ENCODE measurements at regions not wholly inside any gene's neighbourhood (a gene's known extent, or its start where the extent isn't known, plus 50 kb on each side); places are given as distances from the start of the nearest gene placed in this dataset.

DNA sequence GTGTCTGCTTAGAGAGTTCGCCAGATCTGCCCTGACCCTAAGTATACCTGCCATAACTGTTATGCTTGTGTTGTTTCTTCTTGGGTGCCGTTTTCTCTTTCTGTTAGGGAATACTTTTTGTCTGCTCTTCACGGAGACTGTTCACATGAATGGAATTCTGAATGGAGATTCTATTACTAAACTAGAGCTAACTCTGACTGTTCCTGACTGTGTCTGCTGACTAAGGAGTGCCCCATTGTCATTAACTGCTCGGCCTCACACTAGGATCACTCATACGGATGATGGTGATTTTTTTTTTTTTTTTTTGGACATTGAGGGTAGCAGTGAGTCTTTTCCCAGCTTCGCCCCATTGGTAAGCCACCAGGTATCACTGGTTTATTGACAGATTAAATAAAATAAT is 104.8 kb upstream of the SLC8A1 start:
- in situ Hi-C loops (cut with HindIII; ENCODE audit: low pct_unique_long_range_greater_than_20kb, low sequenced_read_pairs), result no loop called here
- DNase-seq (ENCODE audit: low read depth), result no peak

DNA sequence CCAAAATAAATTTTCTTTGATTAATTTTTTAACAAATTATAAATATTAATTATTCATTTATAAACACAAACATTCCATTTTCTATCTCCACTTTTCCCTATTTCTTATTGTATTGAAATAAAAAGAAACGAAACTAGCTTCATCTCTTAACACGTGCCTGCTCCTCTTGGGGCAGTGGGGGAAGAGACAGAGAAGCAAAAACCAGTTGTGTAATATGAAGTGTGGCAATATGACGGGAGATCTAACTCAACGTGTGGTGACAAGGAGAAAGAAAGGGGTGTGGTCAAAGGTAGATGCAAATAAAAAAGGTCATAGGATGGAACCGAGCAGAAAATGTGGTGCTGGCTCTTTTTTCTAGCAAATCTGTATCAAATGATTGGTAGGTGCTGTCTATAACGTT is 106.9 kb upstream of the SLC8A1 start:
- in situ Hi-C loops (cut with HindIII; ENCODE audit: low pct_unique_long_range_greater_than_20kb, low sequenced_read_pairs), result no loop called here
- no peak for DNase-seq (ENCODE audit: low read depth)

DNA sequence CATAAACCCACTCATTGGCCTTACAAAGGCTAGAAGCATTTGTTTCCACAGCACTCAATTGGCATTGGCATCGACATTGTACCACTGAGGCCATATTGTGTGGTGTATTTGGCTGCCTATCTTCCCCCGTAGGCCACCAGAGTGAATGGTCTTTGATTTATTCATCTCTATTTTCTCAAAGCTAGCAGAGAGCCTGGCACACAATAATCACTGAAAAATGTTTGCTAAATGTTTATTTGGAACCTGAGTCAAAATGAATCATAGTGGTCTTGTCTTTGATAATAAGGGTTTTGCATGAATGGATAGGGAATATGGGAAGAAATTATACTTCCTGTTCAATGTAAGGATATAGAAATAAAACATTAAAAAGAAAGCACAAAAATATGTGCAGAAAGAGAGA is 107.3 kb upstream of the SLC8A1 start:
- no peak for DNase-seq (ENCODE audit: low read depth)
- in situ Hi-C loops (cut with HindIII; ENCODE audit: low pct_unique_long_range_greater_than_20kb, low sequenced_read_pairs), result no loop called here

DNA sequence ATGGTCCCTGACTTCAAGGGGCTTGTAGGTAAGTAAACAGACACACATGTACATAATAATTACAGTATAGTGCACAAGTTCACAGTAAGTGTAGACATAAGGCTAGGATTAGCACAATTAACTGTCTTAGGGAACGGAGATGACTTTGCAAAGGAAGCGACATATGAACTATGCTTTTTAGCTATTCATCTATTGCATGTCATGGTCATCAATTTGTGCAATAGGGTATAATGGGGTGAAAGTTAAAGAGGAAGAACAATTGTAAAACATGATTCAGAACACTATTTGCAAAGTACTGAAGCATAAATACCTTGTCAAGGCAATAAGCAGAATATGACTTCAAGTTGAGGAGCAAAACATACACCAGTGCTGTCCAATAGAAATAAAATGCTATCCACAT is 112.3 kb upstream of the SLC8A1 start:
- DNase-seq (ENCODE audit: low read depth), result no peak
- in situ Hi-C loops (cut with HindIII; ENCODE audit: low pct_unique_long_range_greater_than_20kb, low sequenced_read_pairs), result no loop called here

DNA sequence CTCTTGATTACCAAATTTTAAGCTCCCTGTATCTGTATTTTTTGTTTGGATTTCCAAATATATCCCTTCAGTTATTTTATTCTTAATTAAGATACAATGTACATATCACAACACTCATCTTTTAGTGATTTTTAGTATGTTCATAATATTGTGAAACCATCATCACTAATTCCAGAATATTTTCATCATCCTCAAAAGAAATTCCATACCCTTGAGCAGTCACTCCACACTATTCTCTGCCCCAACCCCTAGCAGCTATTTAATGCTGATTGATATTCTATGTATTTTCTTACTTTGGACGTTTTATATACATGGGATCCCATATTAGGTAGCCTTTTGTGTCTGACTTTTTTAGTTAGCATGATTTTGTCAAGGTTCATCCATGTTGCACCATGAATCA is 127.4 kb upstream of the SLC8A1 start:
- DNase-seq (ENCODE audit: low read depth), result no peak
- in situ Hi-C loops (cut with HindIII; ENCODE audit: low pct_unique_long_range_greater_than_20kb, low sequenced_read_pairs), result no loop called here

DNA sequence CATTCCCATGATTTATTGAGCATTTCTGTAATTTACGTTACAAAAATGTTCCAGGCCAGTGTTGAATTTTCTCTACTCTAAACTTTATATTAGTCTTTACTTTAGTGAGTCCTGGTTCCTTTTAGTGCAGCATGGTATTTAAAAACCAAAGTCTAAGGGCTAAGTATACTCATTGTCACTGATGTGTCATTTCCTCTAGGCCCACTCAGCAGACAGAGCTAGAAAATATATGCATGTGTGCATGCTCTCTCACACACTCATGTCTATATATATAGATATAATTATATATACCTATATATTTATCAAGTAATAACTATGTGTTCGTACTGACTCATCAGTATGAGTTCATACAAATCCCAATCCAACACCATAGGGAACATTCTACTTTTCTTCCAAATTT is 132.5 kb upstream of the SLC8A1 start:
- no peak for DNase-seq (ENCODE audit: low read depth)
- in situ Hi-C loops (cut with HindIII; ENCODE audit: low pct_unique_long_range_greater_than_20kb, low sequenced_read_pairs), result no loop called here

DNA sequence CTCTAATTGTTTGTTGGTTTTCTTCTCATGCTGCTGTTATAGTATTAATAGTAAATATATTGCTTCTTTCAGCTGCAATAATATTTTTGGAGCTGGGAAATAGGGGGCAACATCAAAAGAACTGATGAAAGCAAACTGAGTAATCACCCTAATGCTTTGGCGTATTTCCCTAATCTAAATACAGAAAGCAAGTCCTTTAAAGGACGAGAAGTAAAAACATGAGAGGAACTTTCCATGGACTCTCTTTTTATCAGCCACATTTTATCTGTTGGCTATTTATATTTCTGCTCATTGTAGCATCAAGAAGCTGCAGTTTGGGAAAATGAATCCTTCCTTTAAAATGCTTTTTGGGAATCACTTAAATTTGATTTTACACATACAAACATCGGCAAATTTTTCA is 139.9 kb upstream of the SLC8A1 start:
- in situ Hi-C loops (cut with HindIII; ENCODE audit: low pct_unique_long_range_greater_than_20kb, low sequenced_read_pairs), result no loop called here
- no peak for DNase-seq (ENCODE audit: low read depth)

DNA sequence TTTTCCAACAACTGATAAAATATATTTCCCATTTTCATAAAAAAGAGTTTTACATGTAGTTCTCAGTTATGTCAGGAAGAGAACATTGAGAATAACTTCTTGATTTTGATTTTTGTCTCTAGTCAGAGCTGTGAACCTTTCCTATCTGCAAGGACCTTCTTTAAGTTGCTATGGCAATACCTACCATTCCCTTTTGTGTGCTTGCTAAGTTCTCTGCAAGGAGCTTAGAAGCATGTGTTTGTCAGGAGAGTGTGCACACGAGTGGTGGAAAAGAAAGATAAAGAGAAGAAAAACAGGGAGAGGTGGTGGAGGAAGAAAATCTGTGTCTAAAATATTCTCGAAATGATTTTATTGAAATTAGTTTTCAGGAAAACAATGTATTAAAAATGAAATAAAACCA is 140.3 kb upstream of the SLC8A1 start:
- in situ Hi-C loops (cut with HindIII; ENCODE audit: low pct_unique_long_range_greater_than_20kb, low sequenced_read_pairs), result no loop called here
- DNase-seq (ENCODE audit: low read depth), result no peak

DNA sequence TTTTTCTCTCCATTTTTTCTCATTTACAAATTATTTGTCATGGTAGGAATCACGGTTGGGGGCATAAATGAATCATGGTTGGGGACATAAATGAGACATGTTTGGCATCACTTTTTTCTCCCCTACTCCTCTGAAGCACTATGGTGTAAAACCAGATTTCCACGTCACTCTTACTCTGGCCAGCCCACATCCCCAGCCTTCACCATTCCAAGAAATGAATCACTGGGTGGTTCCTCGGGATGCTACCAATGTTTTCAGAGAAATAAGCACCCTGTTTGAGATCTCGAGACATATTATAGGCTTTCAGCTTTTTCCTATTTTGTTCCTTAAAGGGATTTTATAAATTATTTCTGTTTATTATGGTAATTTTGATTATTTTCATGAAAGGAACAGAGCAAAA is 155.0 kb upstream of the SLC8A1 start:
- DNase-seq (ENCODE audit: low read depth), result no peak
- in situ Hi-C loops (cut with HindIII; ENCODE audit: low pct_unique_long_range_greater_than_20kb, low sequenced_read_pairs), result no loop called here

DNA sequence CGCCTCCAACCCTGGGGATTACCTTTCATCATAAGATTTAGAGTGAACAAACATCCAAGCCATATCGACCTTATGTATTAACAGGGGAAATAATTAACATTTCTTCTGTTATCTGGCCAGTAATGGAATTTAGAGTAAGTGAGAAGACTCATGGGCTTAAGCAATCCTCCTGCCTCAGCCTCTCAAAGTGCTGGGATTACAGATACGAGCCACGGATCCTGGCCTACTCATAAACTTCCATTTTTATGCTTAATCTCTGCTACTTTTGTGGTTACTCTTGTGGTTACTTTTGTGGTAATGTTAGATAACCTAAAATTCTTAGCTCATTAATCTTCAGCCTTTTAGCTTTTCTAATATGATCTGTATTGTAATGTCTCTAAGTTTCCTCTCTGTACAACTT is 159.3 kb upstream of the SLC8A1 start:
- DNase-seq (ENCODE audit: low read depth), result no peak
- in situ Hi-C loops (cut with HindIII; ENCODE audit: low pct_unique_long_range_greater_than_20kb, low sequenced_read_pairs), result no loop called here

DNA sequence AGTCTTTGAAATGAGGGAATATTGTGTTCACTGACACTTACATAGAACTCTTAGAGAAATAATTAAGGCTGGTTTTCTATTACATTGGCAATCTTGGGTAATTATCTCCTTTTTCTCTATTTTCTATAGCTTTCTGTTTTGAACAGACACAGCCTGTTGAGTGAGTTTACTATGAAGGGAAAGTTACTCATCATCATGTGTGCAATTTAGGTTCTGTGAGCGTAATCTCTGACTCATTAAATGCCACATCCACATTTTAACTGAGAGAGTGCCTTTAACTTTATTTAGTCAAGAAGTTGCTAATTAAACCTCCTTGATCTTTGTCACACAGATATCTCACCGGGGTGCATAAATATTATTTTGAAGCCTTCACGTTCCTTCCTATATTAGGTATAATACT is 174.0 kb upstream of the SLC8A1 start:
- in situ Hi-C loops (cut with HindIII; ENCODE audit: low pct_unique_long_range_greater_than_20kb, low sequenced_read_pairs), result no loop called here
- peak; percentile 61 for DNase-seq (ENCODE audit: low read depth)

DNA sequence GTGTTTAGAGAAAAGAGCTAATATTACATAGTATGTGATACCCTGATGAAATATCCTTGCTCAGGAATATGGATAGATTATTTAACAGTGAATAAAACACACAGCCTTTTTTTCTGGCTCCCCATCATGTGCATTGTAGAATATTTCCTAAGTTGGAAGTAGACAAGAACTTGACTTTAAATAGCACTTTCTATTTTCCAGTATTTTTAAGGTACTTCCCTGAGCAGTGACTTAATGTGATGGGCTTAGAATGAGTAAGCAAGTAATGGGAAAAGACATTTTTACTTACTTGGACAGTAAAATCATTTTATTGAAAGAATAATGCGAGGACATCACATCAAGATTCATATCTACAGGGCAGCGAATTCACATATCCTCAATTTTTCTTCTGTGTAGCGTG is 176.7 kb upstream of the SLC8A1 start:
- no peak for DNase-seq (ENCODE audit: low read depth)
- in situ Hi-C loops (cut with HindIII; ENCODE audit: low pct_unique_long_range_greater_than_20kb, low sequenced_read_pairs), result no loop called here

DNA sequence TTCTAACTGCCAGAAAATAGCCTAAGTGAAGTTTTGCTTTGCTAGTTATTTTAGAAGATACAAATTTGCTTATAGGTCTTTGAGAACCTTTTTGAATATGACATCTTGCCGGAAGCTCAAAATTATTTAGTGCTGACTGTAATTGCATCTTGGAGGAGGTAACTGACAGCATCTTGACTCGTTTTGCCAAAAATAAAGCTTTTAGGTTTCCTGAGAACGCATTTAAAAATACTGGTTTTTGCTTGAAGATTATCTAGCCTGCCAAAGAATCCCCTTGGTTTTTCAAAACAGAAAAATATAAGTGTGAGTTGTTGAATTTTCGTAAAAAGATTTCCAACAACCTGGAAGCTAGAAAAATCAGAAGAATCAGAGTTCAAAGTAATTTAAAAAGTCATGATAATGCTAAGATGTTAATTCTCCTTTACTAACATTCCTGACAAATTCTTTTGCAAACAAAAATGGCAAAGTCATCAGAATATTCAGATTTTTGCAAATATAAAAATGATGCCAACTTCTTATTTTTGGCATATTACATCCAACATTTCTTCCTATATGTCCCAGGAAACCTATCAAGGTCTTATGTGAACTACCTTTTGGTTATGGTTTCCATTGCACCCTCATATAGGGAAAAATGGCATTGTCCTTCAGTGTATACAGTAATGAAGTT is 178.0 kb upstream of the SLC8A1 start:
- in situ Hi-C loops (cut with HindIII; ENCODE audit: low pct_unique_long_range_greater_than_20kb, low sequenced_read_pairs), result no loop called here
- DNase-seq (ENCODE audit: low read depth), result no peak

DNA sequence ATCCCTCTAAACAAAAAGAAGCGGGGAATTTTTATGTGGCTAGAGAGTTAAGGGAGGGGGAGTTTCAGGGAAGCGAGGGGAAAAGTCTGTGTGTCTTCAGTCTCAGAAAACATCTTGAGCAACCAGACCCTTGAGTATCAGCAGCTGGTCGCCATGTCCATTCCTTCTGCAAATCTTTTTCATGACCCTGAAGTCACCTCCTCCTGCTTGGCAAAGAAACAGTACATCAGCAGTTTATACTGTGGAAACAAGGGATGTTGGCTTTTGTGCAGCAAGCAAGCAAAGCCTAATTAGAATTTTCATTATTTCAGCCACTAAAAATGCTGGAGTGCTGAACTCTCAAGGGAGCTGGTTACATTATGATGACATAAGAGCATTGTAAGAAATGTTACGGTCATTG is 187.4 kb upstream of the SLC8A1 start:
- no peak for DNase-seq (ENCODE audit: low read depth)
- in situ Hi-C loops (cut with HindIII; ENCODE audit: low pct_unique_long_range_greater_than_20kb, low sequenced_read_pairs), result no loop called here

DNA sequence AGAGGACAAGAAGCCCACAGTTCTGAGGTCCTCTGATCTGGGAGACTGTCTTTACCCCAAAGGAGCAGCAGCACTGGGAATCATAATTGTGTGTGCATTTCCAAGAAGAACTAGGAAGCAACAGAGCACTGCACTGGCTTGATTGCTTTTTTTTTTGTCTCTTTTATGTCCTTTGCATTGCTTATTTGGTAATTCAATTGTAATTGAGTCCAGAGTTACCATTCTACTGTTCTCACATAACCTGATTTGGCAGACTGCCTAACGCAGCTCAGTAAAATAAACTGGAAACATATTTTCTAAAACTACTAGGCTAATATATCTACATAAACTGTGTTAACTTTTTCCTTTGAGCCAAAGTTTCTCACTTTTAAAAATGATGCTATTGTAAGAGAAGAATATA is 190.3 kb upstream of the SLC8A1 start:
- in situ Hi-C loops (cut with HindIII; ENCODE audit: low pct_unique_long_range_greater_than_20kb, low sequenced_read_pairs), result no loop called here

DNA sequence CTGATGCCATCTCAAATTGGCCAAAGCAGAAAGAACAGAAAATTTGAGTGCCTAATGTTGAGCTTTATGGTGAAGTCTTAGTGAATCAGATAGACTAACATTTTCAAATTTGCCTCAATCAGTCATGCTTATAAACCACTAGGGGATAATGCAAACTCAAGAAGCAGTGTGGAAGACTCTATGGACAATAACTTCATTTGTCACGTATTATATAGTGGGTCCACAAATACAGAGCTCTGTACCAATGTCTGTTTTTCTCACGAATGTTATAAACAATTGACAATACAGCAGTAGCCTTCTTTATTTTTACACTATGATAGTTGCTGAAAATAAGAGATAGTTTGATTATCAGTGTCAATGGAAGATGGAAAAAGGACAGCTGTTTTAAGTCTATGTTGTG is 190.8 kb upstream of the SLC8A1 start:
- no peak for DNase-seq (ENCODE audit: low read depth)
- in situ Hi-C loops (cut with HindIII; ENCODE audit: low pct_unique_long_range_greater_than_20kb, low sequenced_read_pairs), result no loop called here

More for the DNA sequence above, 190.3 kb upstream of the SLC8A1 start:
- no peak for DNase-seq (ENCODE audit: low read depth)

DNA sequence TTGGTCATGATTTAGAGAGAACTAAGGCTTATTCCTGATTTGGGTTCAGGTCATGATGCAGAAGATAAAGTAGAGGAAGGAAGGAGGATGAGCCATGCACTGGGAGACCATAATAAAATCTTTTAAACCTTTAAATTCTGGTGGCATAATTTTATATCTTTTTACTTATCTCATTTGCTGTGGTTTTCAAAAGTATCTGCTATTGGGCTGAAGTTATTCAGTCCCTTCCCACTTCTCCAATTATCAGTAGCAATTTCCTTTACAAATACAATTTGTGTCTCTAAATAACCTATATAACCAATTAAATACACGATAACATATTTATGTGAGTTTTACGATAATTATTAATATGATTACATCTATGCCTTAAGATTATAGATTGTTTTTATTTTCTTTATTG is 194.8 kb upstream of the SLC8A1 start:
- DNase-seq (ENCODE audit: low read depth), result no peak
- in situ Hi-C loops (cut with HindIII; ENCODE audit: low pct_unique_long_range_greater_than_20kb, low sequenced_read_pairs), result no loop called here

DNA sequence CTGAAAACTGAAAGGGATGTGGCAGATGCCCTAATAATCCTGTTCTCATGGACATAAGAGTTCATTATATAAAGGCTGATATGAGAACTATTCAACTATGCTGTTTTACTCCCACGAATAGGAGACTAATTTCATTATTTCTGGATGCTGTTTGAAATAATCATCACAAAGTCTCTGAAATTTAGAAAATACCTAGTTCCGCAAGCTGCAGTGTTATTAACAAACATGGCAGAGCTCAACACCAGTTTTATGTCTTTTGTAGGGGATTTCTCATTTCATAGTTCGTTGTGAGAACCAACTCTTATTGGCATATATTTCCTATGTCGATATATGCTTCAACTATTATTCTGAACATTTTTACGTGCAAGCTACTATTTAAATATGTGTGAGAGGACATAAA is 200.3 kb upstream of the SLC8A1 start:
- in situ Hi-C loops (cut with HindIII; ENCODE audit: low pct_unique_long_range_greater_than_20kb, low sequenced_read_pairs), result no loop called here
- no peak for DNase-seq (ENCODE audit: low read depth)

DNA sequence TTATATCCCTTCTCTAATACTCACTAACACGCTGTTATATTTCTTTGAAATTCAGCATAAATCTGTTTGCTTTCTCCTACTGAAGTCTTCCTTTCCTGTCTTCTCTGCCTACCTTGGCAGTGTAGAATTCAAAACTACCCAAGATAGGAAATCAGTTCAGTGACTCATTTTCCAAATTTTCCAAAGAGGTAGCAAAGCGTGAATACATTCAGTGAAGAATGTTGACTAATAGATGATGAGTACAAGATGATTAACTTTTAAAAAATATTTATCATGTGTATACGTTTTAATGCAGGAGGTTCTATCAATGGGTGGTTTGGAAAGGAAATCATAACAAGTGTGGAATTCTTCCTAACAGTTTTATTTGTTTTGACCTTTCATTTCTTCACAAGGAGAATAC is 201.9 kb upstream of the SLC8A1 start:
- peak; percentile 45 for DNase-seq (ENCODE audit: low read depth)
- in situ Hi-C loops (cut with HindIII; ENCODE audit: low pct_unique_long_range_greater_than_20kb, low sequenced_read_pairs), result no loop called here

DNA sequence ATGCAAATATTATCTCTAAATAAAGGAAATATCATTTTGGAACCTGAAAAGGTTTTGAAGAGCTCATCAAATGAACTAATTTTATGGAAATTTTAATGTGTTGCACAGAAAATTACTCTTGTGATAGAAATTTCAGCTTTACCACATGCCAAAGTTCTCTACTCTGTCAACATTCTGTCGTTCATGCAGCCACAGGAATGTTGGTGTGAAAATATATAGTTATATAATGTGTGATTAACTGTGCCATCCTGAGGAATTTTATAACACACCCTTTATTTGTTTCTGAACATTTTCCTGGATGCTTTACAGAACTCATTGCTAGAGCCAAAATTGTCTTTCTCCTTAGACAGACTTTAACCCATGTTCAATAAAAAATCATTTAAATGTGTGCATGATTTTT is 202.5 kb upstream of the SLC8A1 start:
- in situ Hi-C loops (cut with HindIII; ENCODE audit: low pct_unique_long_range_greater_than_20kb, low sequenced_read_pairs), result no loop called here
- DNase-seq (ENCODE audit: low read depth), result peak; percentile 10

DNA sequence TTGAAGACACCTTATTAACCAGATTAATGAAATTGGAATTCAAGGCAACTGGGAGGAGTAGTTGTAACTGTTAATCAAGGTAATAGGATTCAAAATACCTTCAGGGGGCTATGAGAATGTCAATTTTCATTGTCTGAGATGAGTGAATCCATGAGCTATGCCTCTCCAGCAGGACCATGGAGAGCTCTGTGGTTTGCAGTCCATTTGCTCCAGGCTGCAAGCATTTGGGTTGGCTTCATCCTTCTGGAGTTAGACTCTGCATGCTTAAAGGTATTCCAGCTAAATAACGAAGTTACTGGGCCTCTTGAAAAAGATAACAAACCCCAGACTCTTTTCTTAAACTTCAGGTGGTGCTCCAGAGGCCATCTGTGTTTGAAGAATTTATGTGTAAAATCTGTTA is 207.1 kb upstream of the SLC8A1 start:
- in situ Hi-C loops (cut with HindIII; ENCODE audit: low pct_unique_long_range_greater_than_20kb, low sequenced_read_pairs), result no loop called here
- peak; percentile 21 for DNase-seq (ENCODE audit: low read depth)
